OCI-LY3 (cell line): ENCODE measurements at regions not wholly inside any gene's neighbourhood (a gene's known extent, or its start where the extent isn't known, plus 50 kb on each side); places are given as distances from the start of the nearest gene placed in this dataset.

Experiments
- CTCF ChIP-seq: fragments of 200-600, 300-600 bp; sonication (generic); IDR thresholded peaks from 2 replicates; pipeline ENCODE4 v1.5.1; 2014; ENCODE audit warnings: antibody characterized with exemption, low read length, low read depth
- EZH2phosphoT487 ChIP-seq: fragments of 200-600 bp; shearing (Covaris generic); IDR thresholded peaks from 2 replicates; pipeline ENCODE4 v1.6.1; 2018; ENCODE audit warnings: antibody characterized with exemption, mixed run types, low read depth

DNA sequence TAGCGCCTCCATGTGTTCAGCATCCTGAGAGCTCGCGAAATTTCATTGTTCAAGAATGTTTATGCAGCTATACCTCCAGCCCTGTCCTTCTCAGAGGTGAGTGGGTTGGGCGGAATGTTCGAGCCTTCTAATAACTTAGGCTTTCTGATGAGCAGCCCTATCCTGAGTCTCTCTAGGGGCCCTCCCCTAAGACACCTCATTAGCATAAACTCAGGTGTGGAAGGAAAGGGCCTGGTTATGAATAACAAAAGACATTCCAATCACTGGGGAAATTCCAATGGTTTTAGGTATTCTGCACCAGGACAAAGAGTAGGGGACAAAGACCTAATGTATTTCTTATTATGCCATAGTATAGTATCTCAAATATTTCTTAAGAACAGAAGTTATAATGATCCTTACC lies 138.1 kb upstream of the PDZRN3 start:
- no peak for TF ChIP-seq CTCF
- no peak for TF ChIP-seq EZH2phosphoT487
